Chondrocyte (in vitro differentiated cells): ENCODE measurements at regions not wholly inside any gene's neighbourhood (a gene's known extent, or its start where the extent isn't known, plus 50 kb on each side); places are given as distances from the start of the nearest gene placed in this dataset.

Experiments used
- DNase-seq: peaks from one replicate; pipeline ENCODE4 v3.0.0; 2021; ENCODE audit warnings: mixed read lengths, low spot score
- H3K27ac Mint-ChIP-seq: one replicate; pipeline ENCODE4 v1.8.0; 2021; ENCODE audit warnings: mild to moderate bottlenecking, moderate library complexity, mixed read lengths; ENCODE audit not compliant: unreplicated experiment
- H3K27me3 Mint-ChIP-seq: 2 replicates; pipeline ENCODE4 v1.8.0; 2021; ENCODE audit warnings: low read depth, mixed read lengths
- H3K36me3 Mint-ChIP-seq: 2 replicates; pipeline ENCODE4 v1.8.0; 2021; ENCODE audit warnings: low read depth, mixed read lengths
- H3K4me1 Mint-ChIP-seq: 2 replicates; pipeline ENCODE4 v1.8.0; 2021; ENCODE audit warnings: low read depth, mild to moderate bottlenecking, mixed read lengths
- H3K4me3 Mint-ChIP-seq: one replicate; pipeline ENCODE4 v1.8.0; 2021; ENCODE audit warnings: mild to moderate bottlenecking, moderate library complexity, mixed read lengths; ENCODE audit not compliant: unreplicated experiment
- H3K9me3 Mint-ChIP-seq: 2 replicates; pipeline ENCODE4 v1.8.0; 2021; ENCODE audit warnings: low read depth, mixed read lengths
- TF ChIP-seq, protein P1 (sequence below): fragments of 200-600 bp; sonication (generic); IDR thresholded peaks from 2 replicates; pipeline ENCODE4 v1.5.0; 2021; ENCODE audit warnings: antibody characterized with exemption, mild to moderate bottlenecking, moderate library complexity

DNA sequence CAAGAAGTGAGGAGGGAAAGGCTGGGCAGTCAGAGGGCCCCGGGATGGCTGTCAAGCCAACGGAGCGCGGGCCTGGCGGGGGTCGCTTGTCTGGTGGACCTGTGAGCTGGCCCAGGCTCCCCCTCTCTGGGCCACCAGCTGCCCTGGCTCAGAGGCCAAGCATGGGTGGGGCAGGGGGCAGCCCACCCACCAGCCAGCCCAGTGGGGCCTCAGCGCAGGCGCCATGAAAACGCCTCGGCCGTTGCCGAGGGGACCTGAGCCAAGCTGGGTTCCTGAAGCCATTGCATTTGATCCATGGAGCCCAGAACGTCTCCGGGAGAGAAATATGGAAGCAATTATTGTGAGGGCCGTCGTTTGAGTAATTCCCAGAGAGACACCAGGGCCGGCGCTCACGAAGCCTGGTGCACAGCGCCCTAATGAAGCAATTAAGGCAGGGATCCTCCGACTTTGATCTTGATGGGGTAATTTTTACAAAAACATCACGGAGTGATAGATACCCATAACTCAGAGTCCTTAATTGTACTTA, 90.5 kb upstream of the TTC34 start:
- H3K27ac Mint-ChIP-seq, result no peak overlapping the region
- H3K27me3 Mint-ChIP-seq, result no peaks in the 10 kb centered on the region
- DNase-seq, result no peak
- H3K36me3 Mint-ChIP-seq, result no peaks in the 10 kb centered on the region
- peaks cover 3% of the 10 kb centered on the region for H3K9me3 Mint-ChIP-seq
- no peak overlapping the region for H3K4me3 Mint-ChIP-seq
- TF ChIP-seq, protein P1, sequence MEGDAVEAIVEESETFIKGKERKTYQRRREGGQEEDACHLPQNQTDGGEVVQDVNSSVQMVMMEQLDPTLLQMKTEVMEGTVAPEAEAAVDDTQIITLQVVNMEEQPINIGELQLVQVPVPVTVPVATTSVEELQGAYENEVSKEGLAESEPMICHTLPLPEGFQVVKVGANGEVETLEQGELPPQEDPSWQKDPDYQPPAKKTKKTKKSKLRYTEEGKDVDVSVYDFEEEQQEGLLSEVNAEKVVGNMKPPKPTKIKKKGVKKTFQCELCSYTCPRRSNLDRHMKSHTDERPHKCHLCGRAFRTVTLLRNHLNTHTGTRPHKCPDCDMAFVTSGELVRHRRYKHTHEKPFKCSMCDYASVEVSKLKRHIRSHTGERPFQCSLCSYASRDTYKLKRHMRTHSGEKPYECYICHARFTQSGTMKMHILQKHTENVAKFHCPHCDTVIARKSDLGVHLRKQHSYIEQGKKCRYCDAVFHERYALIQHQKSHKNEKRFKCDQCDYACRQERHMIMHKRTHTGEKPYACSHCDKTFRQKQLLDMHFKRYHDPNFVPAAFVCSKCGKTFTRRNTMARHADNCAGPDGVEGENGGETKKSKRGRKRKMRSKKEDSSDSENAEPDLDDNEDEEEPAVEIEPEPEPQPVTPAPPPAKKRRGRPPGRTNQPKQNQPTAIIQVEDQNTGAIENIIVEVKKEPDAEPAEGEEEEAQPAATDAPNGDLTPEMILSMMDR, result no peak
- no peaks in the 10 kb centered on the region for H3K4me1 Mint-ChIP-seq

DNA sequence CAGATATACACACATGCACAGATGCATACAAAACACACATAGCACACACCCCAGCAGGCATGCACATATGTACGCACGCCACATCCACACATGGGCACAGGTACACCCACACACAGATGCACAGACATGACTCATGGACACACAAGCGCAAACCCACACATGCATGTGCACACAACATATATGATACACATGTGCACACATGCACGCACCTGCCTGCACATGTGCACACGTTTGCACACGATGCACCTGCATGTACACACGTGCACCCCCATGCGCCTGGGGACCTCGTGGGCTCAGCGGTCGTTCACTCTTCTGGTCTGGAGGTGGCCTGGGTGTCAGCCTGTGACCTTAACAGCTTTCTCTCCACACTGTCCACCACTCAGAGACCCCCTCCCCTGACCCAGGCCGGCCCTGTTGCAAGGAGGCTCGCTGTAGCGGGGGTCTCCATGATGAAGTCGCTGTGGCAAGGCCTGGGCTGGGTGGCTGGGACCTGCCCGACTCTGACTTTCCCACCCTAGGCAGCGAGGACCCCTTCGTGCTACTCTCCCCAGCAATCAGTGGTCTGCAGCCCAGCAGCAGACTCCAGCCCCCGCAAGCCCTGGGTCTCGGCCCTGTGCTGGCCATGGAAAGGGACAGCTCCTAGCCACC, 92.1 kb upstream of the TTC34 start:
- Mint-ChIP-seq H3K4me3 (no peak overlapping the region), H3K27me3 (no peaks in the 10 kb centered on the region)

GRCh38 chr1:2894381-2895041, 93.0 kb upstream of the TTC34 start:
- TF ChIP-seq, protein P1, result no peak
- Mint-ChIP-seq H3K9me3 (peaks cover 8% of the 10 kb centered on the region), H3K4me3 (no peak overlapping the region), H3K36me3 (no peaks in the 10 kb centered on the region), H3K27me3 (no peaks in the 10 kb centered on the region), H3K27ac (no peak overlapping the region), H3K4me1 (no peaks in the 10 kb centered on the region)
- DNase-seq, result no peak

More for the DNA sequence above, 92.1 kb upstream of the TTC34 start:
- H3K4me1 Mint-ChIP-seq, result no peaks in the 10 kb centered on the region
- no peak for DNase-seq
- H3K36me3 Mint-ChIP-seq, result no peaks in the 10 kb centered on the region
- H3K27ac Mint-ChIP-seq, result no peak overlapping the region
- peaks cover 6% of the 10 kb centered on the region for H3K9me3 Mint-ChIP-seq
- TF ChIP-seq, protein P1, result no peak

DNA sequence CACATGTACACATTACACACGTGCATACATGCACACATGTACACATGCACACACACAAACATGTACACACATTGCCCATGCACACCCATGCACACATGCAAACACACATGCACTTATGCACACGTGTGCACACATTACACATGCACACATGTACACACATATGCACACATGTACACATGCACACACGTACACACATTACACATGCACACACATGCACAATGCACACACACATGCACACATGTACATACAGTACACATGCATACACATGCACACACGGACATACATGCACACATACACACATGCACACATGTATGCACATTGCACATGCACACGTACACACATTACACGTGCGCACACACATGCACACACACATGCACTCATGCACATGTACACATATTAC, 95.3 kb upstream of the TTC34 start:
- DNase-seq, result no peak
- Mint-ChIP-seq H3K9me3 (peaks cover 12% of the 10 kb centered on the region), H3K36me3 (no peaks in the 10 kb centered on the region), H3K27me3 (no peaks in the 10 kb centered on the region), H3K4me3 (no peak overlapping the region), H3K4me1 (no peaks in the 10 kb centered on the region), H3K27ac (no peak overlapping the region)
- TF ChIP-seq, protein P1, result no peak

GRCh38 chr1:2903226-2903625, 101.7 kb upstream of the TTC34 start:
- no peaks in the 10 kb centered on the region for H3K4me1 Mint-ChIP-seq
- no peak overlapping the region for H3K4me3 Mint-ChIP-seq
- TF ChIP-seq, protein P1, result no peak
- no peaks in the 10 kb centered on the region for H3K27me3 Mint-ChIP-seq
- no peaks in the 10 kb centered on the region for H3K36me3 Mint-ChIP-seq
- no peak overlapping the region for H3K27ac Mint-ChIP-seq
- no peak for DNase-seq
- peaks cover 16% of the 10 kb centered on the region for H3K9me3 Mint-ChIP-seq
